DND-41 (cell line): ENCODE measurements at regions not wholly inside any gene's neighbourhood (a gene's known extent, or its start where the extent isn't known, plus 50 kb on each side); places are given as distances from the start of the nearest gene placed in this dataset.

ENCODE experiments used
- CTCF ChIP-seq: IDR thresholded peaks from 2 replicates; pipeline ENCODE4 v1.5.1; 2012; ENCODE audit warnings: borderline replicate concordance, low read length, moderate library complexity, mild to moderate bottlenecking; ENCODE audit not compliant: poor library complexity, severe bottlenecking; ENCODE audit errors: extremely low read depth
- EZH2 ChIP-seq: IDR thresholded peaks from 3 replicates; pipeline ENCODE4 v1.6.1; 2012; ENCODE audit warnings: borderline replicate concordance, low read depth, mild to moderate bottlenecking, moderate library complexity, low read length, inconsistent platforms; ENCODE audit not compliant: severe bottlenecking

GRCh38 chr2:8098476-8099266, 583.2 kb upstream of the ID2 start:
- TF ChIP-seq CTCF: no peak
- no peak for TF ChIP-seq EZH2
